Fibroblast of lung (primary cell): ENCODE measurements at regions not wholly inside any gene's neighbourhood (a gene's known extent, or its start where the extent isn't known, plus 50 kb on each side); places are given as distances from the start of the nearest gene placed in this dataset.

Experiments
- CTCF ChIP-seq, 2 donors: IDR thresholded peaks in 1 of 2; conservative IDR thresholded peaks in 1 of 2; 1 replicate in 1 of 2; 2 replicates in 1 of 2; pipeline ENCODE4 v1.5.1; 2011 to 2012; ENCODE audit warnings: low read length in 2 of 2, control low read depth in 1 of 2, inconsistent platforms in 1 of 2, low read depth in 1 of 2, mild to moderate bottlenecking in 1 of 2
- EZH2 ChIP-seq: IDR thresholded peaks from 2 replicates; pipeline ENCODE4 v1.5.1; 2012; ENCODE audit warnings: low read length, control low read depth, mild to moderate bottlenecking; ENCODE audit errors: missing control alignments

DNA sequence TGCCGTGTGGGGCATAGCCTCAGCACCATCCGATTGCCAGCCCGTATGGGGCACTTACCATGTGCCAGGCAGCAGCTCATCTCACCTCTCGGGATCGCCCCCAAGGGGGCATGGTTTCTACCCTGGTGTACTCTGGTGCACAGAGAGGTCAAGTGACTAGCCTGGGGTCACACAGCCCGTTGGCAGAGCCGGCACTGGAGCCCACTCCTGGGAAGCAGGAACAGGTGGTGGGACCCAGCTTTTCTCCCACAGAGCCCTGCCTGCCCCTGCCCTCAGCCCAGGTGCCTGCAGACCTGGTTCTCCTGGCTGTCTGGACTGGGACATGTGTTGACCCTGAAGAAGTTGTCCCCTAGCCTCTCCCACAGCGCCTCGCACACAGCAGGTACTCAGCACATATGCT lies 141.8 kb upstream of the CIBAR2 start:
- TF ChIP-seq CTCF (conservative IDR thresholded peaks at IDR 0.05 in 1 of 2, IDR thresholded peaks at IDR 0.05 in 1 of 2; ENCODE audit: low read depth in 1 of 2, low read length in 2 of 2) (no peak), EZH2 (no peak)
